IPS-15b (cell line): ENCODE measurements at regions not wholly inside any gene's neighbourhood (a gene's known extent, or its start where the extent isn't known, plus 50 kb on each side); places are given as distances from the start of the nearest gene placed in this dataset.
"Not testable (repeated sequence)": the region's sequence is repeated elsewhere in the genome, so short reads cannot be mapped to it uniquely, and the experiment has no call there.

Experiments
- H3K27me3 ChIP-seq: one replicate; pipeline ENCODE4 v1.6.1; 2013; ENCODE audit warnings: low read length; ENCODE audit not compliant: control insufficient read depth, insufficient read depth
- H3K36me3 ChIP-seq: one replicate; pipeline ENCODE4 v1.6.1; 2013; ENCODE audit warnings: low read length; ENCODE audit not compliant: control insufficient read depth, insufficient read depth
- H3K4me1 ChIP-seq: one replicate; pipeline ENCODE4 v1.6.1; 2013; ENCODE audit warnings: mild to moderate bottlenecking, low read length; ENCODE audit not compliant: control insufficient read depth, insufficient read depth
- H3K4me3 ChIP-seq: one replicate; pipeline ENCODE4 v1.5.1; 2013; ENCODE audit warnings: low read depth, low read length
- H3K9ac ChIP-seq: one replicate; pipeline ENCODE4 v1.6.1; 2013; ENCODE audit warnings: low read depth, mild to moderate bottlenecking, low read length
- H3K9me3 ChIP-seq: one replicate; pipeline ENCODE4 v1.6.1; 2013; ENCODE audit warnings: mild to moderate bottlenecking, low read length; ENCODE audit not compliant: control insufficient read depth, insufficient read depth

GRCh38 chrX:97863261-97863660 is 979.6 kb downstream of the RPA4 start:
- Histone ChIP-seq H3K9me3 (no peaks in the 10 kb centered on the region), H3K4me3 (no peak overlapping the region), H3K4me1 (no peaks in the 10 kb centered on the region), H3K9ac (no peak overlapping the region), H3K36me3 (no peaks in the 10 kb centered on the region), H3K27me3 (no peaks in the 10 kb centered on the region)

GRCh38 chrX:97867266-97867665 is 983.6 kb downstream of the RPA4 start:
- Histone ChIP-seq H3K27me3 (no peaks in the 10 kb centered on the region), H3K9ac (no peak overlapping the region), H3K4me1 (no peaks in the 10 kb centered on the region), H3K36me3 (no peaks in the 10 kb centered on the region), H3K4me3 (no peak overlapping the region), H3K9me3 (no peaks in the 10 kb centered on the region)

GRCh38 chrX:97876697-97877407 is 993.1 kb downstream of the RPA4 start:
- H3K9ac ChIP-seq = no peak overlapping the region
- H3K27me3 ChIP-seq = no peaks in the 10 kb centered on the region
- no peaks in the 10 kb centered on the region for H3K36me3 ChIP-seq
- no peaks in the 10 kb centered on the region for H3K9me3 ChIP-seq
- no peaks in the 10 kb centered on the region for H3K4me1 ChIP-seq
- H3K4me3 ChIP-seq = no peak overlapping the region

- Histone ChIP-seq H3K9ac (no peak overlapping the region), H3K36me3 (no peaks in the 10 kb centered on the region), H3K9me3 (no peaks in the 10 kb centered on the region), H3K27me3 (no peaks in the 10 kb centered on the region), H3K4me3 (no peak overlapping the region), H3K4me1 (no peaks in the 10 kb centered on the region)
Observed at GRCh38 chrX:97882306-97882705, 998.6 kb downstream of the RPA4 start.

- Histone ChIP-seq H3K27me3 (no peaks in the 10 kb centered on the region), H3K36me3 (no peaks in the 10 kb centered on the region), H3K4me3 (no peak overlapping the region), H3K9me3 (no peaks in the 10 kb centered on the region), H3K9ac (no peak overlapping the region), H3K4me1 (peaks cover 3% of the 10 kb centered on the region)
Observed at GRCh38 chrX:97895751-97896150, 1012.0 kb downstream of the RPA4 start.

GRCh38 chrX:97897998-97898397 is 1014.3 kb downstream of the RPA4 start:
- Histone ChIP-seq H3K4me3 (no peak overlapping the region), H3K4me1 (peaks cover 3% of the 10 kb centered on the region), H3K27me3 (no peaks in the 10 kb centered on the region), H3K36me3 (no peaks in the 10 kb centered on the region), H3K9me3 (no peaks in the 10 kb centered on the region), H3K9ac (no peak overlapping the region)

GRCh38 chrX:97898798-97899197 is 1015.1 kb downstream of the RPA4 start:
- H3K4me3 ChIP-seq = no peak overlapping the region
- no peaks in the 10 kb centered on the region for H3K9me3 ChIP-seq
- no peak overlapping the region for H3K9ac ChIP-seq
- no peaks in the 10 kb centered on the region for H3K36me3 ChIP-seq
- H3K4me1 ChIP-seq = peaks cover 3% of the 10 kb centered on the region
- H3K27me3 ChIP-seq = no peaks in the 10 kb centered on the region

- no peaks in the 10 kb centered on the region for H3K9me3 ChIP-seq
Observed at GRCh38 chrX:97907791-97908190, 1024.1 kb downstream of the RPA4 start.

GRCh38 chrX:97909245-97909644 is 1025.5 kb downstream of the RPA4 start:
- Histone ChIP-seq H3K4me3 (no peak overlapping the region), H3K9me3 (no peaks in the 10 kb centered on the region), H3K9ac (no peak overlapping the region), H3K27me3 (no peaks in the 10 kb centered on the region), H3K4me1 (no peaks in the 10 kb centered on the region), H3K36me3 (no peaks in the 10 kb centered on the region)

More at GRCh38 chrX:97907791-97908190, 1024.1 kb downstream of the RPA4 start:
- H3K4me3 ChIP-seq = no peak overlapping the region
- no peaks in the 10 kb centered on the region for H3K4me1 ChIP-seq
- no peaks in the 10 kb centered on the region for H3K27me3 ChIP-seq
- H3K36me3 ChIP-seq = no peaks in the 10 kb centered on the region
- H3K9ac ChIP-seq = no peak overlapping the region

GRCh38 chrX:97915390-97915789 is 1031.7 kb downstream of the RPA4 start:
- not testable (repeated sequence) for H3K4me1 ChIP-seq, H3K9me3 ChIP-seq, H3K9ac ChIP-seq, H3K27me3 ChIP-seq, H3K36me3 ChIP-seq, H3K4me3 ChIP-seq

- H3K36me3 ChIP-seq, H3K9me3 ChIP-seq, H3K9ac ChIP-seq, H3K4me3 ChIP-seq, H3K4me1 ChIP-seq, H3K27me3 ChIP-seq: not testable (repeated sequence)
Observed at GRCh38 chrX:97921223-97921622, 1037.5 kb downstream of the RPA4 start.

- Histone ChIP-seq H3K27me3 (no peaks in the 10 kb centered on the region), H3K9ac (no peak overlapping the region)
Observed at GRCh38 chrX:97931586-97931985, 1047.9 kb downstream of the RPA4 start.

More at GRCh38 chrX:97931586-97931985, 1047.9 kb downstream of the RPA4 start:
- H3K9me3 ChIP-seq = no peaks in the 10 kb centered on the region
- H3K36me3 ChIP-seq = no peaks in the 10 kb centered on the region
- H3K4me3 ChIP-seq = no peak overlapping the region
- no peaks in the 10 kb centered on the region for H3K4me1 ChIP-seq
